Peyer's patch (tissue), 4 donors: ENCODE measurements at regions not wholly inside any gene's neighbourhood (a gene's known extent, or its start where the extent isn't known, plus 50 kb on each side); places are given as distances from the start of the nearest gene placed in this dataset.
A peak's percentile ranks its signal among the peaks of the same experiment; 100 is the strongest.

Experiments
- DNase-seq, 3 donors: peaks; one replicate each; pipeline ENCODE4 v3.0.0-alpha.2; 2017 to 2019
- H3K27ac ChIP-seq, 4 donors: fragments of 200-600 bp; sonication (generic); one replicate each; pipeline ENCODE4 v1.5.1; 2016 to 2019
- H3K27me3 ChIP-seq, 2 donors: fragments of 200-600 bp; sonication (generic); one replicate each; pipeline ENCODE4 v1.5.1; 2019
- H3K36me3 ChIP-seq, 3 donors: fragments of 200-600 bp; sonication (generic); one replicate each; pipeline ENCODE4 v1.5.1; 2016 to 2019
- H3K4me1 ChIP-seq, 4 donors: fragments of 200-600 bp; sonication (generic); one replicate each; pipeline ENCODE4 v1.5.1; 2016 to 2019
- H3K4me3 ChIP-seq, 4 donors: fragments of 200-600 bp; sonication (generic); 1 replicate in 3 of 4; 2 replicates in 1 of 4; pipeline ENCODE4 v1.5.1; 2016 to 2019; ENCODE audit warnings: mild to moderate bottlenecking in 1 of 4
- H3K9me3 ChIP-seq, 4 donors: fragments of 200-600 bp; sonication (generic); one replicate each; pipeline ENCODE4 v1.5.1; 2016 to 2019; ENCODE audit warnings: mild to moderate bottlenecking in 1 of 4
- CTCF ChIP-seq, 6 experiments: fragments of 450-650 bp in 4 of 6; fragments of 200-600 bp in 2 of 6; sonication (generic) in 1 of 6; IDR thresholded peaks; one replicate each; pipeline ENCODE4 v1.5.1; 2017 to 2019; ENCODE audit warnings: antibody characterized with exemption in 6 of 6, mild to moderate bottlenecking in 3 of 6, moderate library complexity in 1 of 6
- POLR2A ChIP-seq, 2 donors: fragments of 450-650 bp; IDR thresholded peaks; one replicate each; pipeline ENCODE4 v1.5.1; 2017; ENCODE audit warnings: antibody characterized with exemption in 2 of 2, mild to moderate bottlenecking in 2 of 2, moderate library complexity in 2 of 2

- H3K36me3 ChIP-seq = no peaks in the 10 kb centered on the region
These were observed 161.2 kb upstream of the AGTR2 start for GRCh38 chrX:116009346-116009745.

GRCh38 chrX:116009861-116010710, 160.5 kb upstream of the AGTR2 start:
- no peak for TF ChIP-seq POLR2A (IDR thresholded peaks at IDR 0.05)
- no peak for TF ChIP-seq CTCF (IDR thresholded peaks at IDR 0.05)
- no peaks in the 10 kb centered on the region for H3K36me3 ChIP-seq
- H3K9me3 ChIP-seq = no peaks in the 10 kb centered on the region
- no peak for DNase-seq
- no peaks in the 10 kb centered on the region for H3K4me1 ChIP-seq
- no peak overlapping the region for H3K27ac ChIP-seq
- H3K4me3 ChIP-seq = peak overlapping the region in 1 of 4 donors; percentile 19
- H3K27me3 ChIP-seq = no peaks in the 10 kb centered on the region

More at GRCh38 chrX:116009346-116009745, 161.2 kb upstream of the AGTR2 start:
- DNase-seq = no peak
- H3K9me3 ChIP-seq = no peaks in the 10 kb centered on the region
- H3K27me3 ChIP-seq = no peaks in the 10 kb centered on the region
- H3K27ac ChIP-seq = no peak overlapping the region
- TF ChIP-seq POLR2A (IDR thresholded peaks at IDR 0.05) (no peak), CTCF (IDR thresholded peaks at IDR 0.05) (no peak)
- no peak overlapping the region for H3K4me3 ChIP-seq
- no peaks in the 10 kb centered on the region for H3K4me1 ChIP-seq

- H3K4me1 ChIP-seq = no peaks in the 10 kb centered on the region
- no peaks in the 10 kb centered on the region for H3K36me3 ChIP-seq
- H3K9me3 ChIP-seq = no peaks in the 10 kb centered on the region
- no peaks in the 10 kb centered on the region for H3K27me3 ChIP-seq
- no peak for TF ChIP-seq CTCF (IDR thresholded peaks at IDR 0.05)
- TF ChIP-seq POLR2A (IDR thresholded peaks at IDR 0.05) = no peak
- H3K4me3 ChIP-seq = no peak overlapping the region
- no peak for DNase-seq
- no peak overlapping the region for H3K27ac ChIP-seq
These were observed 159.6 kb upstream of the AGTR2 start for GRCh38 chrX:116010939-116011338.

- Histone ChIP-seq H3K36me3 (no peaks in the 10 kb centered on the region), H3K27ac (no peak overlapping the region), H3K4me1 (no peaks in the 10 kb centered on the region), H3K4me3 (no peak overlapping the region), H3K9me3 (no peaks in the 10 kb centered on the region), H3K27me3 (no peaks in the 10 kb centered on the region)
- no peak for TF ChIP-seq POLR2A (IDR thresholded peaks at IDR 0.05)
- no peak for TF ChIP-seq CTCF (IDR thresholded peaks at IDR 0.05)
- DNase-seq = no peak
These were observed 139.2 kb upstream of the AGTR2 start for GRCh38 chrX:116031331-116031730.
